Non-pigmented ciliary epithelial cell (primary cell): ENCODE measurements at regions not wholly inside any gene's neighbourhood (a gene's known extent, or its start where the extent isn't known, plus 50 kb on each side); places are given as distances from the start of the nearest gene placed in this dataset.
A peak's percentile ranks its signal among the peaks of the same experiment; 100 is the strongest.
"Not testable (repeated sequence)": the region's sequence is repeated elsewhere in the genome, so short reads cannot be mapped to it uniquely, and the experiment has no call there.

ENCODE experiments used
- DNase-seq: peaks from one replicate; pipeline ENCODE4 v3.0.0-alpha.2; 2010; ENCODE audit warnings: low read depth

- not testable (repeated sequence) for DNase-seq
Measured at GRCh38 chr10:87416892-87417291, 59.3 kb downstream of the NUTM2D start.

DNA sequence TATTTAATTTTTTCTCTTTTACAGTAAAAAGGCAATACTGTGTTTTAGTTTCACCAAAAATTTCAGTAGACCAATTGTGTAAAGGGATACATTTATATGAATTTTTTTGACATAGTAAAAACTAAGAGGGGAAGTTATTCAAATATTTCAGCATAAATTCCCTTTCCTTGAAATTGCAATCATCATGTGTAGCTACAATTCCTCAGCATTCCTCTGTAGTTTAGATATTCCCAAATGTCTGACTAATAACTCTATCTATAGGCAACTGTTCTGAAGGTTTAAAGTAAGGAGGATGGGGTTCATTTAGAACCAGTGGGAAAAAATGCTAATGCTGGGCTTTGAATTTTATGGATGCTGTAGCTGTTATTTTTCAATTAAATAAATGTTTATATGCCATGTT is 65.1 kb downstream of the NUTM2D start:
- not testable (repeated sequence) for DNase-seq

DNA sequence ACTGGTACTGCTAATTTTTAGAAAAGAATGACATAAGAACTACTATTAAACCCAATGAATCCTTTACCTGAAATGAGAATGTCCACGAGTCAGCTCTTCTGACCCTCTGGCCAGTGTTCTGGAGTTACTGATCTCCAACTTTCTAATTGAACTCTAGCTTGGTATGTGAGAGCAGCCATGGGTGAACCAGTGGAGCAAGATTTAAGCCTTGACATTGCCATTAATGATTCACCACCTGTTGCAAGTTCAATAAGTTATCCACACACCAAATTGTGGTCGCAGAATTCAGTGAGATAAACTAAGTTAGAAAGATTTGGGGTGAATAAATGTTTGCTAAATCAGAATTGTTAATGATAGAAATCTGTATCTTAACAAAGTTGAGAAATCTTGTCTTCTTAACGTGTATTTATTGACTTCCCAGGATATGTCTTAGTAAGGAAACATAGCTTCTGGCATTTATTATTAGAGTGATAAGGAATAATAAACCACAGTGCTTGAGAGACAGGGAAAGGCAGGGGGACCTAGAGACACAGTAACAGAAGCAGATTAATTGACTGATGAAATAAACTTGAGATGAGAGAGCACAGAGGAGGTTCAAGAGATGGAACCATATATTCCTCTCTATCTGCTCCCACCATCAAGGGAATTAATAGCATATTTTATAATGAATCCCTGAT is 67.3 kb downstream of the NUTM2D start:
- not testable (repeated sequence) for DNase-seq

DNA sequence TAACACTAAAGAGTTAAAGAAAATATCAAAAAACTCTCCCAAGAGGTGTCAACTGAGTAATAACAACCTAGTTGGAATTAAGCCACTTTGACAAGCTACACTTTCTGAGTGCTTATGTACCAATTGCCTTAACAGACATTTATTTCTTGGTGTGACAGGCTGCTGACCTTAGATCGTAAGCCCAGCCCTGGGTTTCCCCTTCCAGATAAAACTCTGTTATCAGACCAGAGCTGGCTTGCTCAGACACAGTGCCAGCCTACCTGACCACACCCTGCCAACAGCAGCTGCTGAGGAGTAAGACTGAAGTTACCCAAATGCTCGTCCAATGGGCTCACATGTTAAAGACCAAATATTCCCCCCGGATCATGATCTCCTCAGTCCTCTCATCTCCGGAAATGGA is 70.9 kb upstream of the MINPP1 start:
- DNase-seq, result not testable (repeated sequence)

DNA sequence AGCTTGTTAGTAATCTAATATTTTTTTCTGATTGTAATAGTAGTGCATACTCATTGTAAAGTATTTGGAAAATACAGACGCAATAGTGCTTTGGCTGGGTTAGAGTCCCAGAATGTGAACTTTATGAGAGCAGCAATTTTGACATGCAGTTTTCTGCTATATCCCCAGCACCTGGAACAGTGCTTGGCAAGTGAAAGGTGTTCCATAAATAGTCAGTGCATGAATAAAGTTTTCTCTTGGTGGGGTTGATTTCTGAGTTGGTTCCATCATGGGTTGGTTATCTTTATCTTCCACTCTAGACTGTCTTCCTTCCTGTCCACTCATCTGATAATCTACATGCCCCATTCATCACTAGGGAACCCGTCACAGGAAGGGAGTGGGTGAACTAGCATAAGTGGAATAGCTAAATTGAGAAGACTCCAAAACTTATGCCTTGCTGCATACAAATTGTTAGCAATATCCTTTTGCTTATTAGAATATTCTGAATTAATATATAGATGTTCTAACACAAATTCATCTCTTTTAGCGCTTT is 69.3 kb upstream of the MINPP1 start:
- not testable (repeated sequence) for DNase-seq

GRCh38 chr10:87436104-87436503 is 68.6 kb upstream of the MINPP1 start:
- not testable (repeated sequence) for DNase-seq

- peak; percentile 18 for DNase-seq
Measured at GRCh38 chr10:87437450-87437849, 67.2 kb upstream of the MINPP1 start.
